ENCODE measurements at regions not wholly inside any gene's neighbourhood (a gene's known extent, or its start where the extent isn't known, plus 50 kb on each side); places are given as distances from the start of the nearest gene placed in this dataset.

GRCh38 chr1:29481031-29481430 lies 244.7 kb downstream of the PTPRU start:
- TF ChIP-seq, protein P1, sequence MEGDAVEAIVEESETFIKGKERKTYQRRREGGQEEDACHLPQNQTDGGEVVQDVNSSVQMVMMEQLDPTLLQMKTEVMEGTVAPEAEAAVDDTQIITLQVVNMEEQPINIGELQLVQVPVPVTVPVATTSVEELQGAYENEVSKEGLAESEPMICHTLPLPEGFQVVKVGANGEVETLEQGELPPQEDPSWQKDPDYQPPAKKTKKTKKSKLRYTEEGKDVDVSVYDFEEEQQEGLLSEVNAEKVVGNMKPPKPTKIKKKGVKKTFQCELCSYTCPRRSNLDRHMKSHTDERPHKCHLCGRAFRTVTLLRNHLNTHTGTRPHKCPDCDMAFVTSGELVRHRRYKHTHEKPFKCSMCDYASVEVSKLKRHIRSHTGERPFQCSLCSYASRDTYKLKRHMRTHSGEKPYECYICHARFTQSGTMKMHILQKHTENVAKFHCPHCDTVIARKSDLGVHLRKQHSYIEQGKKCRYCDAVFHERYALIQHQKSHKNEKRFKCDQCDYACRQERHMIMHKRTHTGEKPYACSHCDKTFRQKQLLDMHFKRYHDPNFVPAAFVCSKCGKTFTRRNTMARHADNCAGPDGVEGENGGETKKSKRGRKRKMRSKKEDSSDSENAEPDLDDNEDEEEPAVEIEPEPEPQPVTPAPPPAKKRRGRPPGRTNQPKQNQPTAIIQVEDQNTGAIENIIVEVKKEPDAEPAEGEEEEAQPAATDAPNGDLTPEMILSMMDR (IDR thresholded peaks at IDR 0.05): no peak
- TF ChIP-seq EP300 (IDR thresholded peaks at IDR 0.05): no peak

Data from esophagus muscularis mucosa (tissue), 3 donors.